Neuronal stem cell (in vitro differentiated cells): ENCODE measurements at regions not wholly inside any gene's neighbourhood (a gene's known extent, or its start where the extent isn't known, plus 50 kb on each side); places are given as distances from the start of the nearest gene placed in this dataset.

Experiments
- DNase-seq: peaks from one replicate; pipeline ENCODE4 v3.0.0-alpha.2; 2013; ENCODE audit warnings: low spot score
- H2AFZ ChIP-seq: one replicate; pipeline ENCODE4 v1.6.1; 2013; ENCODE audit warnings: mild to moderate bottlenecking, low read length, inconsistent platforms
- H2AK5ac ChIP-seq: 2 replicates; pipeline ENCODE4 v1.6.1; 2013; ENCODE audit warnings: low read depth, mild to moderate bottlenecking, inconsistent platforms, low read length, moderate library complexity, mixed read lengths
- H2BK120ac ChIP-seq: 2 replicates; pipeline ENCODE4 v1.6.1; 2013; ENCODE audit warnings: low read depth, mild to moderate bottlenecking, inconsistent platforms, low read length, moderate library complexity, mixed read lengths
- H2BK12ac ChIP-seq: one replicate; pipeline ENCODE4 v1.6.1; 2013; ENCODE audit warnings: low read length, inconsistent platforms
- H2BK15ac ChIP-seq: 2 replicates; pipeline ENCODE4 v1.6.1; 2013; ENCODE audit warnings: mild to moderate bottlenecking, low read length, inconsistent platforms, mixed read lengths
- H2BK5ac ChIP-seq: one replicate; pipeline ENCODE4 v1.6.1; 2013; ENCODE audit warnings: inconsistent platforms, mild to moderate bottlenecking, low read length, moderate library complexity
- H3K14ac ChIP-seq: one replicate; pipeline ENCODE4 v1.6.1; 2013; ENCODE audit warnings: low read length, inconsistent platforms
- H3K18ac ChIP-seq: 2 replicates; pipeline ENCODE4 v1.6.1; 2013; ENCODE audit warnings: low read length, inconsistent platforms
- H3K23ac ChIP-seq: 2 replicates; pipeline ENCODE4 v1.6.1; 2013; ENCODE audit warnings: low read depth, mild to moderate bottlenecking, mixed read lengths, low read length, inconsistent platforms; ENCODE audit not compliant: poor library complexity
- H3K27ac ChIP-seq: replicated peaks from 3 replicates; pipeline ENCODE4 v1.5.1; 2013; ENCODE audit warnings: low read length, inconsistent platforms
- H3K27me3 ChIP-seq, 3 experiments: 2 replicates each; pipeline ENCODE4 v1.6.1; 2013; ENCODE audit warnings: low read length in 3 of 3, mild to moderate bottlenecking in 2 of 3, inconsistent platforms in 1 of 3, low read depth in 1 of 3, mixed read lengths in 1 of 3, moderate library complexity in 1 of 3; ENCODE audit not compliant: control insufficient read depth in 3 of 3, insufficient read depth in 3 of 3
- H3K36me3 ChIP-seq, 2 donors: replicated peaks in 1 of 2; 2 replicates each; pipeline ENCODE4 v1.6.1; 2013; ENCODE audit warnings: low read length in 2 of 2; ENCODE audit not compliant: control insufficient read depth in 2 of 2, insufficient read depth in 2 of 2
- H3K4ac ChIP-seq: 2 replicates; pipeline ENCODE4 v1.6.1; 2013; ENCODE audit warnings: inconsistent platforms, mild to moderate bottlenecking, low read length, moderate library complexity
- H3K4me1 ChIP-seq, 2 donors: 1 replicate in 1 of 2; 2 replicates in 1 of 2; pipeline ENCODE4 v1.6.1; 2013; ENCODE audit warnings: low read length in 2 of 2, low read depth in 1 of 2; ENCODE audit not compliant: control insufficient read depth in 2 of 2, insufficient read depth in 1 of 2
- H3K4me2 ChIP-seq: one replicate; pipeline ENCODE4 v1.6.1; 2013; ENCODE audit warnings: mild to moderate bottlenecking, low read length, inconsistent platforms; ENCODE audit not compliant: insufficient read depth, poor library complexity, severe bottlenecking
- H3K4me3 ChIP-seq, 2 donors: 2 replicates each; pipeline ENCODE4 v1.5.1; 2013; ENCODE audit warnings: low read length in 2 of 2, mild to moderate bottlenecking in 2 of 2, inconsistent platforms in 1 of 2, moderate library complexity in 1 of 2
- H3K79me1 ChIP-seq: one replicate; pipeline ENCODE4 v1.6.1; 2013; ENCODE audit warnings: low read depth, mild to moderate bottlenecking, inconsistent platforms, low read length, moderate library complexity
- H3K9ac ChIP-seq: one replicate; pipeline ENCODE4 v1.6.1; 2013; ENCODE audit warnings: mild to moderate bottlenecking, low read depth, low read length, inconsistent platforms; ENCODE audit not compliant: poor library complexity
- H3K9me3 ChIP-seq, 2 donors: replicated peaks in 1 of 2; 2 replicates each; pipeline versions ENCODE3 to v1.6.1; 2013; ENCODE audit warnings: low read length in 2 of 2, mild to moderate bottlenecking in 2 of 2, inconsistent platforms in 1 of 2, low read depth in 1 of 2, mixed read lengths in 1 of 2, moderate library complexity in 1 of 2; ENCODE audit not compliant: control insufficient read depth in 2 of 2, insufficient read depth in 1 of 2
- H4K8ac ChIP-seq: one replicate; pipeline ENCODE4 v1.6.1; 2013; ENCODE audit warnings: low read depth, mild to moderate bottlenecking, inconsistent platforms, low read length, moderate library complexity
- H4K91ac ChIP-seq: one replicate; pipeline ENCODE4 v1.6.1; 2013; ENCODE audit warnings: low read length, low read depth, mild to moderate bottlenecking, inconsistent platforms; ENCODE audit not compliant: poor library complexity
- WGBS, 2 donors: extraction: QIAGEN DNeasy Blood & Tissue Kit; methylation state at CpG; one replicate each; pipeline ENCODE4 v1.1.7; 2013; ENCODE audit warnings: missing lambda C conversion rate in 2 of 2, mixed read lengths in 1 of 2; ENCODE audit not compliant: insufficient read length in 2 of 2, insufficient replicate concordance in 1 of 2; ENCODE audit errors: extremely low coverage in 2 of 2; 5-methylcytosine and 5-hydroxymethylcytosine counted together

DNA sequence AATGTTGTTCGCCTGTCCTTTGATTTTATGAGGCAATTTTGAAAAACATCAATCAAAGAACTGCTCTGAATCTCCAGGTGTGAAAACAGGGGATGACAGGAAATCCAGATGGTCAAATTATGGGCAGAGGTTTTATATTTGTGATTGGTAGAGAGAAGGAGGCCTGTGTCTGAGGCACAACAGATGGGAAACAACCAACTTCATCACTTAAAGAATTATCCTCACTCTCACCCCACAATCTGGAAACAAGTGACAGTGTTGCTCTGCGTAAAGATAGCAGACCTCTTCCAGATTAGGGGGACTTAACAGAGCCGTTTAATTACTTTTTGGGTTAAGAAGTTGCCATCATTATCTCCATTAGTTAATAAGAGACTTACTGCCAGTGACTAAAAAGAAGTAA is 64.1 kb upstream of the EGLN3 start:
- Histone ChIP-seq H3K79me1 (no peaks in the 10 kb centered on the region), H2BK5ac (no peak overlapping the region), H2BK120ac (no peak overlapping the region), H3K18ac (no peak overlapping the region), H3K14ac (no peak overlapping the region), H2BK15ac (no peak overlapping the region), H3K9ac (no peak overlapping the region), H3K36me3 (no peaks in the 10 kb centered on the region), H3K9me3 (no peaks in the 10 kb centered on the region), H3K27ac (no peak overlapping the region), H2BK12ac (no peak overlapping the region), H4K91ac (no peak overlapping the region), H3K23ac (no peak overlapping the region), H2AK5ac (no peak overlapping the region), H2AFZ (no peak overlapping the region), H3K27me3 (peaks cover 0 to 18% (median 0%) of the 10 kb centered on the region in 3 experiments), H3K4ac (no peak overlapping the region), H3K4me2 (no peak overlapping the region), H3K4me3 (no peak overlapping the region), H4K8ac (no peak overlapping the region), H3K4me1 (peaks cover 1 to 5% of the 10 kb centered on the region in 2 donors)
- no CpG with 5 or more reads among the region's 3 CpGs for WGBS, 2 donors
- no peak for DNase-seq

DNA sequence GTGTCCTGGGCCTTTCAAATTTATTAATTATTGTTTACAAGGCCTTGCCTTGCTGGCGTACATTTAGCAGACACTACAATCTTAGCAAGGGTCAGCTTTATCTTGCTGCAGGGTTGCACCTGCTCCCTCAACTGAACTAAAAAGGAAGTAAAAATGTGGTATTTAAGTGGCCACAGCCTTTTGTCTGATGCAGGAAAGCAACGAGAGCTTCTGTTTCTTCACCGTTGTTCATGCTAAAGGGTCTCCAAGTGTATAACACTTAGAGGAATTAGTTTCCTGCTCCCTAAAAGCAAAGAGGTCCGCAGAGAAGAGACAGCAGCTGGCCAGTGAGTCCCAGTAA is 62.8 kb upstream of the EGLN3 start:
- Histone ChIP-seq H4K8ac (no peak overlapping the region), H3K36me3 (no peaks in the 10 kb centered on the region), H4K91ac (no peak overlapping the region), H3K18ac (no peak overlapping the region), H2BK12ac (no peak overlapping the region), H2AK5ac (no peak overlapping the region), H3K4me2 (no peak overlapping the region), H3K9ac (no peak overlapping the region), H2AFZ (peak overlapping the region; percentile 41), H2BK15ac (no peak overlapping the region), H3K27me3 (peaks cover 0 to 7% (median 0%) of the 10 kb centered on the region in 3 experiments), H3K14ac (no peak overlapping the region), H3K23ac (no peak overlapping the region), H3K4me1 (peaks cover 1 to 5% of the 10 kb centered on the region in 2 donors), H3K4me3 (no peak overlapping the region), H3K4ac (no peak overlapping the region), H3K79me1 (no peaks in the 10 kb centered on the region), H3K27ac (no peak overlapping the region), H2BK120ac (no peak overlapping the region), H2BK5ac (no peak overlapping the region), H3K9me3 (no peaks in the 10 kb centered on the region)
- no CpG with 5 or more reads among the region's 4 CpGs for WGBS, 2 donors
- DNase-seq: no peak

DNA sequence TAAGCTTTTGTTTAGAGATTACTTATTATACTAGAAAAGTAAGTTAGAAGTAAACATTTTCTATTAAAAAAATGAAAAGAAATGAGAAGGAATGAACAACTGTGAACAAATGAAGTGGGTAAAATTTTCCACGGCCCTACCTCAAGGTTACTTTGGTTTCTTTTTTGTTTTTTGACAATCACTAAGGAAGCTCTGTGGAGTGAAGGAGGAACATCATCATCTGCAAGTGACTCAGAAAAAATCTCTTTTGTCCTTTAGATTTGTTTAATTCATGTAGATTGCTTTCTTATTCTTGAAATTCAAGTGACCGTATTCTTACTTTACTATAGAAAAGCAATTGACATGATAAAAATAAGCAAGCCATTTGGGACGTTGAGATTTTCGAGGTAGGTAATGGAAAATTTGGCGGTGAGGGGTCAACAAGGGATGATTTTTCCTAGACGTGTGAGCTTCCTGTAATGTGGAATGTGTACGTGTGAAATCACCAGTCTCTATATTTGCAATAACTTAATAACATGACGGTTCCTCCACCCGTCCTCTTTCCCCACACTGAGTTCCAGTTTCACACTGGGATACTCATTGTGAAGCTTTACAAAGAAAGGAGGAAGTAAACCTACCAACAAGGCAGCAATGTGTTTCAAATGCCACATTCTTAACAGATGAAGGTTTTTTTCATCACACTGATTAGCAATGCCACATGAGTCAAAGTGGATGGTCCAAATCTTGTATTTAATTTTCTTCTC is 62.3 kb upstream of the EGLN3 start:
- no peaks in the 10 kb centered on the region for H3K36me3 ChIP-seq
- H3K14ac ChIP-seq: no peak overlapping the region
- no peak overlapping the region for H3K27ac ChIP-seq
- no peak overlapping the region for H4K91ac ChIP-seq
- H2AFZ ChIP-seq: peak overlapping the region; percentile 41
- peaks cover 0 to 2% (median 0%) of the 10 kb centered on the region in 3 experiments for H3K27me3 ChIP-seq
- no peaks in the 10 kb centered on the region for H3K9me3 ChIP-seq
- no peak overlapping the region for H4K8ac ChIP-seq
- H3K79me1 ChIP-seq: no peaks in the 10 kb centered on the region
- no peak overlapping the region for H2BK5ac ChIP-seq
- no peak overlapping the region for H2BK15ac ChIP-seq
- DNase-seq: no peak
- no peak overlapping the region for H2BK12ac ChIP-seq
- H3K4me1 ChIP-seq: peaks cover 0 to under 1% of the 10 kb centered on the region in 2 donors
- no peak overlapping the region for H3K4me3 ChIP-seq
- WGBS, 2 donors: 100% methylated on average over 3 of the region's 9 CpGs; no CpG with 5 or more reads in 1 of the 2 donors
- no peak overlapping the region for H3K4ac ChIP-seq
- no peak overlapping the region for H3K18ac ChIP-seq
- no peak overlapping the region for H2BK120ac ChIP-seq
- H3K9ac ChIP-seq: no peak overlapping the region
- H3K4me2 ChIP-seq: no peak overlapping the region
- H2AK5ac ChIP-seq: no peak overlapping the region
- H3K23ac ChIP-seq: no peak overlapping the region

DNA sequence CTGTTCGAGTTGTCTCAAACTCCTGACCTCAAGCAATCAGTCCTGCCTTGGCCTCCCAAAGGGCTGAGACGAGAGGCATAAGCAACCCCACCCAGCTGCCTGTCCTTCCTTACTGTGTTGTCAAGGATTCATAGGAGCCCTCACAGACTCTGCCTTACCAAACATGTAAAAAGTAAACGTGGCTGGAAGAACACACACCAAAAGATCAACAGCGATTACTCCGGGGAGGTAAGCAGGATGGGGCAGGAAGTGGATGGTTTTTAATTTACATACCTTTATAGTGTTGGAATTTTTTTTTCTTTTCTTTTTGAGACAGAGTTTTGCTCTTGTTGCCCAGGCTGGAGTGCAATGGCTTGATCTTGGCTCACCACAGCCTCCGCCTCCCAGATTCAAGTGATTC is 61.5 kb upstream of the EGLN3 start:
- H3K27me3 ChIP-seq: no peaks in the 10 kb centered on the region
- H3K9me3 ChIP-seq: no peaks in the 10 kb centered on the region
- no peak overlapping the region for H2AFZ ChIP-seq
- H2BK15ac ChIP-seq: no peak overlapping the region
- no peak overlapping the region for H4K91ac ChIP-seq
- H2BK12ac ChIP-seq: no peak overlapping the region
- H4K8ac ChIP-seq: no peak overlapping the region
- no peak overlapping the region for H3K18ac ChIP-seq
- no peak overlapping the region for H3K23ac ChIP-seq
- no peak overlapping the region for H3K9ac ChIP-seq
- H3K14ac ChIP-seq: no peak overlapping the region
- no peak overlapping the region for H2BK5ac ChIP-seq
- WGBS, 2 donors: no CpG with 5 or more reads among the region's 6 CpGs
- DNase-seq: no peak
- no peaks in the 10 kb centered on the region for H3K36me3 ChIP-seq
- no peaks in the 10 kb centered on the region for H3K79me1 ChIP-seq
- H3K4ac ChIP-seq: no peak overlapping the region
- no peaks in the 10 kb centered on the region for H3K4me1 ChIP-seq
- no peak overlapping the region for H2BK120ac ChIP-seq
- no peak overlapping the region for H3K4me3 ChIP-seq
- no peak overlapping the region for H2AK5ac ChIP-seq
- no peak overlapping the region for H3K27ac ChIP-seq
- H3K4me2 ChIP-seq: no peak overlapping the region
